Progenitor cell of endocrine pancreas (in vitro differentiated cells): ENCODE measurements at regions not wholly inside any gene's neighbourhood (a gene's known extent, or its start where the extent isn't known, plus 50 kb on each side); places are given as distances from the start of the nearest gene placed in this dataset.
"Not testable (repeated sequence)": the region's sequence is repeated elsewhere in the genome, so short reads cannot be mapped to it uniquely, and the experiment has no call there.

Experiments
- DNase-seq: peaks from one replicate; pipeline ENCODE4 v3.0.0; 2021; ENCODE audit warnings: low spot score; ENCODE audit not compliant: unreplicated experiment
- H3K27ac Mint-ChIP-seq: 2 replicates; pipeline ENCODE4 v1.8.0; 2021; ENCODE audit warnings: mild to moderate bottlenecking, moderate library complexity, mixed read lengths
- H3K27me3 Mint-ChIP-seq: 2 replicates; pipeline ENCODE4 v1.8.0; 2021; ENCODE audit warnings: mixed read lengths
- H3K36me3 Mint-ChIP-seq: 2 replicates; pipeline ENCODE4 v1.8.0; 2022; ENCODE audit warnings: mixed read lengths; ENCODE audit not compliant: insufficient read depth
- H3K4me1 Mint-ChIP-seq: 2 replicates; pipeline ENCODE4 v1.8.0; 2021; ENCODE audit warnings: low read depth, mixed read lengths
- H3K4me3 Mint-ChIP-seq: 2 replicates; pipeline ENCODE4 v1.8.0; 2021; ENCODE audit warnings: low read depth, mild to moderate bottlenecking, moderate library complexity, mixed read lengths
- H3K9me3 Mint-ChIP-seq: 2 replicates; pipeline ENCODE4 v1.8.0; 2021; ENCODE audit warnings: low read depth, mixed read lengths
- CTCF ChIP-seq: fragments of 200-600 bp; sonication (generic); IDR thresholded peaks from one replicate; pipeline ENCODE4 v1.5.0; 2021; ENCODE audit warnings: antibody characterized with exemption, mild to moderate bottlenecking; ENCODE audit not compliant: unreplicated experiment

- no peak overlapping the region for H3K27ac Mint-ChIP-seq
- peaks cover 2% of the 10 kb centered on the region for H3K36me3 Mint-ChIP-seq
- peaks cover 21% of the 10 kb centered on the region for H3K9me3 Mint-ChIP-seq
- H3K27me3 Mint-ChIP-seq = peaks cover 82% of the 10 kb centered on the region
- TF ChIP-seq CTCF = no peak
- peaks cover under 1% of the 10 kb centered on the region for H3K4me1 Mint-ChIP-seq
- no peak for DNase-seq
- no peak overlapping the region for H3K4me3 Mint-ChIP-seq
Measured at GRCh38 chr1:148308832-148309458, 156.9 kb upstream of the NBPF11 start.

DNA sequence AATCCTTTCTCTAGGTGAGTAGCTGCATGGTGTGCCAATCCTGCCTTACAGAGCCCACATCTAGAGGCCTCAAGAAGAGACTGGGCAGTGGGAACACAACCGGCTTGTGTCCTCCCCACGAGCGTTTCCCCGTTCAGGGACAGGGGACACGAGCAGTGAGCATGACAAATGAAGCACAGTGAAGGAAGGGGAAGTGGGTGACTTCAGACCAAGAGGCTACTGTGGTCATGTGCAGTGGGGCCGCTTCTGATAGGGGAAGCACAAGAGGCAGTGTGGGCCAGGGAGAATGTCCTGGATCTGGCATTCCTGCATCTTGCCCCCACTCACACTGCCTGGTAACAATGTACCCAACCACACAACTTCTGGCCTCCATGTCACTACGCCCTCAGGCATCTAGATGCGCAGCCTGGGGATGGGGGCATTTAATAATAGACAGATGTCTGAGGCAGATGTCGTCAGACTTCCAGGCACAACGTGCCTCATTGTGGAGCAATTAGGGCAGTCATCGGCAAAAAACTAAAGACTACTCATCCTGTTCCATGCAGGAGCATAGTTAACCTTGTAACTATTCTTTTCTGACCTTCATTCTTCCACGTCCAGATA, 155.6 kb upstream of the NBPF11 start:
- Mint-ChIP-seq H3K27me3 (peaks cover 82% of the 10 kb centered on the region), H3K4me1 (peaks cover 6% of the 10 kb centered on the region), H3K36me3 (peaks cover 2% of the 10 kb centered on the region), H3K4me3 (no peak overlapping the region), H3K27ac (no peak overlapping the region), H3K9me3 (peaks cover 18% of the 10 kb centered on the region)
- no peak for DNase-seq
- TF ChIP-seq CTCF = no peak

GRCh38 chr1:148304935-148305334, 152.9 kb upstream of the NBPF11 start:
- not testable (repeated sequence) for H3K36me3 Mint-ChIP-seq, DNase-seq, H3K4me1 Mint-ChIP-seq, H3K9me3 Mint-ChIP-seq, H3K27ac Mint-ChIP-seq, H3K4me3 Mint-ChIP-seq
- peaks cover 58% of the 10 kb centered on the region for H3K27me3 Mint-ChIP-seq

GRCh38 chr1:148302586-148303364, 150.7 kb upstream of the NBPF11 start:
- not testable (repeated sequence) for H3K27ac Mint-ChIP-seq, H3K36me3 Mint-ChIP-seq, H3K4me1 Mint-ChIP-seq, H3K9me3 Mint-ChIP-seq
- Mint-ChIP-seq H3K4me3 (peak overlapping the region; percentile 76), H3K27me3 (peaks cover 40% of the 10 kb centered on the region)
- DNase-seq = peak; percentile 46

- not testable (repeated sequence) for H3K36me3 Mint-ChIP-seq, H3K4me1 Mint-ChIP-seq, H3K4me3 Mint-ChIP-seq, H3K27me3 Mint-ChIP-seq, DNase-seq
- Mint-ChIP-seq H3K27ac (peak overlapping the region; percentile 25), H3K9me3 (peaks cover 11% of the 10 kb centered on the region)
Measured at GRCh38 chr1:148297852-148298251, 145.8 kb upstream of the NBPF11 start.

DNA sequence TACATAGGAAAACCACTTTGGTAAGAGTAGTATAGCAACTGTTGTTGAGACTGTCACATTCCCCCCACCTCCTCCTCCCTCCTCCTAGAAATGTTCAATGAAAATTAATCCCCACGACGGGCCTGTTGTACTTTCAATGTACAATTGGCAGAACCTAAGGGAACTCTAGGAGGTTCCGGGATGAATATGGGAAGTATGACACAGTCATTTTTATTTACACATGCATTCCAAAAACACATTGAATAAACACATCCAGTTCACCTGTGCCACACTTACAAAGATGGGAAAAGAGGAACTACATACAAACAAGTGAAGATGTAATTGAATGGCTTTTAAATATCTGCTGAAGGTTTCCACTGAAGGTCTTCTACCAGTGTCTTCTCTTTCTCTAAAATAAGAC, 144.4 kb upstream of the NBPF11 start:
- peaks cover 2% of the 10 kb centered on the region for H3K4me1 Mint-ChIP-seq
- DNase-seq = no peak
- no peak for TF ChIP-seq CTCF
- no peak overlapping the region for H3K27ac Mint-ChIP-seq
- no peaks in the 10 kb centered on the region for H3K36me3 Mint-ChIP-seq
- H3K4me3 Mint-ChIP-seq = no peak overlapping the region
- H3K27me3 Mint-ChIP-seq = peaks cover 3% of the 10 kb centered on the region
- H3K9me3 Mint-ChIP-seq = peaks cover 11% of the 10 kb centered on the region
